ENCODE measurements at regions not wholly inside any gene's neighbourhood (a gene's known extent, or its start where the extent isn't known, plus 50 kb on each side); places are given as distances from the start of the nearest gene placed in this dataset.

GRCh38 chr1:30476911-30477459 lies 246.4 kb downstream of the MATN1 start:
- Histone ChIP-seq H3K27me3 (ENCODE audit: control insufficient read depth, insufficient read depth, low read length) (no peaks in the 10 kb centered on the region), H3K4me3 (ENCODE audit: insufficient read depth, low read depth, low read length) (no peak overlapping the region), H3K36me3 (replicated peaks; ENCODE audit: control insufficient read depth, insufficient read depth, low read length) (no peaks in the 10 kb centered on the region)
- no peak for DNase-seq

- H3K36me3 ChIP-seq (replicated peaks; ENCODE audit: control insufficient read depth, insufficient read depth, low read length): no peaks in the 10 kb centered on the region
- no peaks in the 10 kb centered on the region for H3K27me3 ChIP-seq (ENCODE audit: control insufficient read depth, insufficient read depth, low read length)
- no peak overlapping the region for H3K4me3 ChIP-seq (ENCODE audit: insufficient read depth, low read depth, low read length)
- no peak for DNase-seq
These were observed 246.9 kb downstream of the MATN1 start for GRCh38 chr1:30476476-30476875.

- Histone ChIP-seq H3K4me3 (ENCODE audit: insufficient read depth, low read depth, low read length) (no peak overlapping the region), H3K36me3 (replicated peaks; ENCODE audit: control insufficient read depth, insufficient read depth, low read length) (no peaks in the 10 kb centered on the region), H3K27me3 (ENCODE audit: control insufficient read depth, insufficient read depth, low read length) (no peaks in the 10 kb centered on the region)
- DNase-seq: no peak
These were observed 247.4 kb downstream of the MATN1 start for GRCh38 chr1:30475966-30476365.

GRCh38 chr1:30475201-30475600 lies 248.2 kb downstream of the MATN1 start:
- DNase-seq: no peak
- Histone ChIP-seq H3K36me3 (replicated peaks; ENCODE audit: control insufficient read depth, insufficient read depth, low read length) (no peaks in the 10 kb centered on the region), H3K27me3 (ENCODE audit: control insufficient read depth, insufficient read depth, low read length) (no peaks in the 10 kb centered on the region), H3K4me3 (ENCODE audit: insufficient read depth, low read depth, low read length) (no peak overlapping the region)

GRCh38 chr1:30474818-30475200 lies 248.6 kb downstream of the MATN1 start:
- no peak for DNase-seq
- Histone ChIP-seq H3K4me3 (ENCODE audit: insufficient read depth, low read depth, low read length) (no peak overlapping the region), H3K36me3 (replicated peaks; ENCODE audit: control insufficient read depth, insufficient read depth, low read length) (no peaks in the 10 kb centered on the region), H3K27me3 (ENCODE audit: control insufficient read depth, insufficient read depth, low read length) (no peaks in the 10 kb centered on the region)

- Histone ChIP-seq H3K36me3 (replicated peaks; ENCODE audit: control insufficient read depth, insufficient read depth, low read length) (no peaks in the 10 kb centered on the region), H3K27me3 (ENCODE audit: control insufficient read depth, insufficient read depth, low read length) (no peaks in the 10 kb centered on the region), H3K4me3 (ENCODE audit: insufficient read depth, low read depth, low read length) (no peak overlapping the region)
- DNase-seq: no peak
These were observed 249.2 kb downstream of the MATN1 start for GRCh38 chr1:30473922-30474817.

- Histone ChIP-seq H3K36me3 (replicated peaks; ENCODE audit: control insufficient read depth, insufficient read depth, low read length) (no peaks in the 10 kb centered on the region), H3K27me3 (ENCODE audit: control insufficient read depth, insufficient read depth, low read length) (no peaks in the 10 kb centered on the region), H3K4me3 (ENCODE audit: insufficient read depth, low read depth, low read length) (no peak overlapping the region)
- DNase-seq: no peak
These were observed 250.9 kb downstream of the MATN1 start for GRCh38 chr1:30472526-30472925.

GRCh38 chr1:30472009-30472408 lies 251.4 kb downstream of the MATN1 start:
- H3K36me3 ChIP-seq (replicated peaks; ENCODE audit: control insufficient read depth, insufficient read depth, low read length): no peaks in the 10 kb centered on the region
- no peak overlapping the region for H3K4me3 ChIP-seq (ENCODE audit: insufficient read depth, low read depth, low read length)
- H3K27me3 ChIP-seq (ENCODE audit: control insufficient read depth, insufficient read depth, low read length): no peaks in the 10 kb centered on the region
- no peak for DNase-seq

GRCh38 chr1:30471307-30471706 lies 252.1 kb downstream of the MATN1 start:
- no peak overlapping the region for H3K4me3 ChIP-seq (ENCODE audit: insufficient read depth, low read depth, low read length)
- DNase-seq: no peak
- no peaks in the 10 kb centered on the region for H3K36me3 ChIP-seq (replicated peaks; ENCODE audit: control insufficient read depth, insufficient read depth, low read length)
- no peaks in the 10 kb centered on the region for H3K27me3 ChIP-seq (ENCODE audit: control insufficient read depth, insufficient read depth, low read length)

- H3K36me3 ChIP-seq (replicated peaks; ENCODE audit: control insufficient read depth, insufficient read depth, low read length): no peaks in the 10 kb centered on the region
- no peak for DNase-seq
- no peaks in the 10 kb centered on the region for H3K27me3 ChIP-seq (ENCODE audit: control insufficient read depth, insufficient read depth, low read length)
- H3K4me3 ChIP-seq (ENCODE audit: insufficient read depth, low read depth, low read length): no peak overlapping the region
These were observed 254.0 kb downstream of the MATN1 start for GRCh38 chr1:30469426-30469825.

- DNase-seq: no peak
- Histone ChIP-seq H3K4me3 (ENCODE audit: insufficient read depth, low read depth, low read length) (no peak overlapping the region), H3K27me3 (ENCODE audit: control insufficient read depth, insufficient read depth, low read length) (no peaks in the 10 kb centered on the region), H3K36me3 (replicated peaks; ENCODE audit: control insufficient read depth, insufficient read depth, low read length) (no peaks in the 10 kb centered on the region)
These were observed 256.3 kb downstream of the MATN1 start for GRCh38 chr1:30467101-30467500.

GRCh38 chr1:30466610-30467009 lies 256.8 kb downstream of the MATN1 start:
- no peaks in the 10 kb centered on the region for H3K36me3 ChIP-seq (replicated peaks; ENCODE audit: control insufficient read depth, insufficient read depth, low read length)
- no peak overlapping the region for H3K4me3 ChIP-seq (ENCODE audit: insufficient read depth, low read depth, low read length)
- H3K27me3 ChIP-seq (ENCODE audit: control insufficient read depth, insufficient read depth, low read length): no peaks in the 10 kb centered on the region
- no peak for DNase-seq

- DNase-seq: no peak
- Histone ChIP-seq H3K27me3 (ENCODE audit: control insufficient read depth, insufficient read depth, low read length) (no peaks in the 10 kb centered on the region), H3K4me3 (ENCODE audit: insufficient read depth, low read depth, low read length) (no peak overlapping the region), H3K36me3 (replicated peaks; ENCODE audit: control insufficient read depth, insufficient read depth, low read length) (no peaks in the 10 kb centered on the region)
These were observed 257.4 kb downstream of the MATN1 start for GRCh38 chr1:30466026-30466425.

GRCh38 chr1:30465096-30465495 lies 258.3 kb downstream of the MATN1 start:
- Histone ChIP-seq H3K4me3 (ENCODE audit: insufficient read depth, low read depth, low read length) (no peak overlapping the region), H3K36me3 (replicated peaks; ENCODE audit: control insufficient read depth, insufficient read depth, low read length) (no peaks in the 10 kb centered on the region), H3K27me3 (ENCODE audit: control insufficient read depth, insufficient read depth, low read length) (no peaks in the 10 kb centered on the region)
- no peak for DNase-seq

GRCh38 chr1:30464187-30464617 lies 259.2 kb downstream of the MATN1 start:
- H3K27me3 ChIP-seq (ENCODE audit: control insufficient read depth, insufficient read depth, low read length): no peaks in the 10 kb centered on the region
- H3K36me3 ChIP-seq (replicated peaks; ENCODE audit: control insufficient read depth, insufficient read depth, low read length): no peaks in the 10 kb centered on the region
- H3K4me3 ChIP-seq (ENCODE audit: insufficient read depth, low read depth, low read length): no peak overlapping the region
- no peak for DNase-seq

Data from H7 (cell line).